Thyroid gland (tissue), 4 donors: ENCODE measurements at regions not wholly inside any gene's neighbourhood (a gene's known extent, or its start where the extent isn't known, plus 50 kb on each side); places are given as distances from the start of the nearest gene placed in this dataset.

Experiments
- CTCF ChIP-seq, 6 experiments: fragments of 200-600 bp in 3 of 6; fragments of 450-650 bp in 3 of 6; sonication (generic) in 3 of 6; IDR thresholded peaks; one replicate each; pipeline ENCODE4 v1.5.1; 2016 to 2019; ENCODE audit warnings: antibody characterized with exemption in 6 of 6, mild to moderate bottlenecking in 2 of 6, inconsistent platforms in 1 of 6, moderate library complexity in 1 of 6
- POLR2A ChIP-seq, 2 donors: fragments of 450-650 bp; IDR thresholded peaks; one replicate each; pipeline ENCODE4 v1.6.1; 2017; ENCODE audit warnings: antibody characterized with exemption in 2 of 2, mild to moderate bottlenecking in 2 of 2, moderate library complexity in 1 of 2

GRCh38 chr3:63095-63765 lies 133.3 kb upstream of the CHL1 start:
- TF ChIP-seq CTCF (IDR thresholded peaks at IDR 0.05) (no peak), POLR2A (IDR thresholded peaks at IDR 0.05) (no peak)
